LHCN-M2 (cell line): ENCODE measurements at regions not wholly inside any gene's neighbourhood (a gene's known extent, or its start where the extent isn't known, plus 50 kb on each side); places are given as distances from the start of the nearest gene placed in this dataset.

Source experiments
- DNase-seq: peaks from one replicate; pipeline ENCODE4 v3.0.0-alpha.2; 2012; ENCODE audit warnings: low read depth

DNA sequence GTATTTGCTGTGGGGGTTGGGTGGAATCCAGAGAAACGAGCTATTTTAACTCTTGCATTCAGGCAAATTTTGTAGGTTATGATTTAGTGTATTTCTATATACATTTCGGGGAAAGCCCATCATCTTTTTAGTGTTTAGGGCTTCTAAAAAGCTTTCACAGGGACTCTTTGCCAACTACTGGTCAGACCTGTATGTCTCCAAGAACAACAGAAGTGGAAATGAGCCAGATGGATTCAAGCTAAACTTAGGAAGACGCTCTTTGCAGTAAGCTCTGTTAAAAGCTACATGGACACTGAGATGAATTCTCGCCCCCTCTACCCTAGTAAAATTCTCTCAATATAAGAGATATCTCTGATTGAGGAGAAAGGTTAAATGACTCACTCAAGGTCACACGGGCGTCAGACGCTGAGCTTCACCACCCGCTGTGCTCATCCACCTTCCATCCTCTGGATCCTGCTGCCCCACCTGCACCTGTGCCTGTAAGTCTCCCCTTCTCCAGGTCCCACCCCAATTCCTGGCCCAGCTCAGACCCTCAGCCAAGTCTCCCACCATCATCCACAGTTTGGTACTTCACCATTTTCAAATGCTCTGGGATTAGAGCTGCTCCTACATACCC lies 85.6 kb downstream of the MARCHF4 start:
- no peak for DNase-seq

- no peak for DNase-seq
Observed at GRCh38 chr2:216285701-216286100, 86.6 kb downstream of the MARCHF4 start.

- DNase-seq = no peak
Observed at GRCh38 chr2:216284708-216285107, 87.6 kb downstream of the MARCHF4 start.

- no peak for DNase-seq
Observed at GRCh38 chr2:216283038-216283900, 89.0 kb downstream of the MARCHF4 start.

- DNase-seq = no peak
Observed at GRCh38 chr2:216281876-216282275, 90.4 kb downstream of the MARCHF4 start.

DNA sequence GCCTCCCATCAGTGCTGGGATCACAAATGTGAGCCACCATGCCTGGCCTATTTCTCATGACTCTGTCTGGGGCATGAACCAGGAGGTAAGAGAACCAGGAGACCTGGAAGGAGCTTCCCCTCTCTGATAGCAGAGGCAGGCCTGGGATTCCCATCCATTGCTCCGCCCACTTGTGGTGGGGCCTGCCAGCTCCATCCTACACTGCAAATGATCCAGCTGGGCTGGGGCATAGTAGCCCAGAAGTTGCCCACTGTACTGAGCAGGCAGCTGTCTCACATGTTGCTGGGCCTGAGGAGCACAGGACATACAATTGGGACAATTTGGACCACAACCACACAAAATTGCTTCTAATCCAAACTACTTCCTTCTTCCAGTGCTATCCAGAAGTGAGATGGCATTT lies 91.0 kb downstream of the MARCHF4 start:
- peak; percentile 16 for DNase-seq

GRCh38 chr2:216279459-216279858 lies 92.8 kb downstream of the MARCHF4 start:
- peak; percentile 58 for DNase-seq

DNA sequence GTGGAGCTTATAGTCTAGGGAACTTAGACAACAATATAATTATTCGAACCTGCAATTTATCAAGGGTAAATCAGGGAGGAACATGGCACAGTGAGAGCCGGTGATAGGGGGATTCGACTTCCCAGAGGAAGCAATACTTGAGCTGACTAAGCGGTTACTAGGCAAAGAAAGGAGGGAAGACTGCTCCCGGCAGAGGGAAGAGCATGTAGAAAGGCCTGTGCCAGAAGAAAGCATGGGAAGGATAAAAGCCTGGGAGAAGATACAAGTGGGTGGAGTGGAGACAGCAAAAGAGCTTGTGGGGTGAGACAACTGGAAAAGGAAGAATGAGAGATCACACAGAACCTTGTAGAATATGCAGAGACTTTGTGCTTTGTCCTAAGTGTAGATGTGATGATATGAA lies 93.3 kb downstream of the MARCHF4 start:
- DNase-seq = no peak

- no peak for DNase-seq
Observed at GRCh38 chr2:216275890-216276289, 96.4 kb downstream of the MARCHF4 start.

- peak; percentile 28 for DNase-seq
Observed at GRCh38 chr2:216274194-216274840, 98.0 kb downstream of the MARCHF4 start.

DNA sequence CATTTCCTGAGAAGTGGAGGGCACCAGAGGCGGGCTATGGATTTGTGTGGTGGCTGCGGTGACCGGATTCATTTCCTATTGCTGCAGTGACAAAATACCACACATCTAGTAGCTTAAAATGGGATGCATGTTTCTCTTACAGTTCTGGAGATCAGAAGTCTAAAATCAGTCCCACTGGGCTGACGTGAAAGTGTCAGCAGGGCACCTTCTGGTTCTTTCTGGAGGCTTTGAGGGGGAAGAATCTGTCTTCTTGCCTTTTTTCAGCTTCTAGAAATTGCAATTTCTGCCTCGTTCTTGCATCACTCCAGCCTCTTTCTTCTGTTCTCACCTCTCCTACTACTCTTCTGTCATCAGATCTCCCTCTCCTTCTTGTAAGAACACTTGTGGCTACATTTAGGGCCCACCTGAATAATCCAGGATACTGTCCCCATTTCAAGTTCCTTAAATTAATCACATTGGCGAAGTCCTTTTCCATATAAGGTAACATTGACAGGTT lies 111.2 kb downstream of the MARCHF4 start:
- no peak for DNase-seq

GRCh38 chr2:216260629-216261028 lies 111.7 kb downstream of the MARCHF4 start:
- DNase-seq = no peak

DNA sequence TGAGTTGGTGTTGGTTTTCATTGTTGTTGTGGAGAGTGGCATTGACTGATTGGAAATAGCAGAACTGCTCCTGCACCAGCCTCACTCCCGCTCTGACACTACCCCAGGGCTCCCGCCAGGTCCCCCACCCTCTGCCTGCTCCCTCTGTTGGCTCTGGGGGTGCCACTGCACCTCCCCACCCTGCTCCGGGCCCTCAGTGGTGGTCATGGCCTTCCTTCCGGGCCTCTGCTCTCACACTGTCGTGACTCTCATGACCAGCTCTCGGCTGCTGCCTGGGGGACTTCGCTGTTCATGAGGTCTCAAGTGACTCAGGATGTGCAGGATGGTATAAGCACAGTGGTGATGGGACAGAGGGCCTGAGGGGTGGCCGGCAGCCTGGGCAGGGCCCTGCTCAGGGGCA lies 113.2 kb downstream of the MARCHF4 start:
- DNase-seq = no peak

DNA sequence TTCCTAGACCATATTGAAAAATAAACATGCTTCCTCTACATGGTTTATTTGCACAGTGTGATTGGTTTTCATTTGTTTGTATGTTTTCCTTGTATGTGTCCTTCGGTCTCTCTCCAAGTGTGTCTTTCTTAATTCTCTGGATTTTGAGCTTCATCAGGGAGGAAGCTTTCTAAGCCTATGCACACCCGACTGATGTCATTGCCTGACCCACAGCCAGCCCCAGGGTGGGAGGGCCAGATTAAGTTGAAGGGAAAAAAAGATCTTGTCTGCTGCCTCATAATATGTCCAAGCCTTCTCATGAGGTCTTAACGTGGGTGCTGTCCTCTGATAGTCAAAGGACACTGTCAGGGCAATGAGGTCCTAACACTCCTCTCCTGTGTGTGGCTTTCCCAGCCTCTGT lies 115.2 kb downstream of the MARCHF4 start:
- no peak for DNase-seq
